Sigmoid colon (tissue), 4 donors: ENCODE measurements at regions not wholly inside any gene's neighbourhood (a gene's known extent, or its start where the extent isn't known, plus 50 kb on each side); places are given as distances from the start of the nearest gene placed in this dataset.

Experiments used
- EP300 ChIP-seq, 4 donors: sonication (generic); formaldehyde crosslinking; IDR thresholded peaks; one replicate each; pipeline ENCODE4 v1.6.1; 2017; ENCODE audit warnings: antibody characterized with exemption in 4 of 4
- TF ChIP-seq, protein P1 (sequence below), 4 experiments: fragments of 450-650 bp in 3 of 4; fragments of 200-600 bp in 1 of 4; IDR thresholded peaks; one replicate each; pipeline ENCODE4 v1.5.1; 2016 to 2019; ENCODE audit warnings: antibody characterized with exemption in 4 of 4, mild to moderate bottlenecking in 3 of 4, moderate library complexity in 2 of 4

DNA sequence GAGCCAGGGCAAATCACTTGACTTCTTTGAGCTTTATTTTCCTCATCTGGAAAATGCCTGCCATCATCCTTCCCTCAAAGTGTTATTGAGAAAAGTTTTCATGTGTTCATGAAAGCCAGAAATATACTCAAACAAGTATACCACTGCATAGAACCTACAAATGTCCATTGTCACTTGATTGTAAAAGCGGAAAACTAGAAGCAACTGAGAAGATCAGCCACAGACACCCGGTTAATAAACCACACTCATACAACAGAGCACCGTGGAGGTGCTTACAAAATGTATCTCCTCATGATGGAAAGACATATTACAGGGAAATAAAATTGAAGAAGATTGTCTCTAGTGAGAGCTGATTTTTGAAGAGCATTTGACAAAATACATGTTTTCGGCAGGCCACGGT, 117.2 kb upstream of the MSX2 start:
- no peak for TF ChIP-seq EP300 (IDR thresholded peaks at IDR 0.05)
- TF ChIP-seq, protein P1, sequence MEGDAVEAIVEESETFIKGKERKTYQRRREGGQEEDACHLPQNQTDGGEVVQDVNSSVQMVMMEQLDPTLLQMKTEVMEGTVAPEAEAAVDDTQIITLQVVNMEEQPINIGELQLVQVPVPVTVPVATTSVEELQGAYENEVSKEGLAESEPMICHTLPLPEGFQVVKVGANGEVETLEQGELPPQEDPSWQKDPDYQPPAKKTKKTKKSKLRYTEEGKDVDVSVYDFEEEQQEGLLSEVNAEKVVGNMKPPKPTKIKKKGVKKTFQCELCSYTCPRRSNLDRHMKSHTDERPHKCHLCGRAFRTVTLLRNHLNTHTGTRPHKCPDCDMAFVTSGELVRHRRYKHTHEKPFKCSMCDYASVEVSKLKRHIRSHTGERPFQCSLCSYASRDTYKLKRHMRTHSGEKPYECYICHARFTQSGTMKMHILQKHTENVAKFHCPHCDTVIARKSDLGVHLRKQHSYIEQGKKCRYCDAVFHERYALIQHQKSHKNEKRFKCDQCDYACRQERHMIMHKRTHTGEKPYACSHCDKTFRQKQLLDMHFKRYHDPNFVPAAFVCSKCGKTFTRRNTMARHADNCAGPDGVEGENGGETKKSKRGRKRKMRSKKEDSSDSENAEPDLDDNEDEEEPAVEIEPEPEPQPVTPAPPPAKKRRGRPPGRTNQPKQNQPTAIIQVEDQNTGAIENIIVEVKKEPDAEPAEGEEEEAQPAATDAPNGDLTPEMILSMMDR (IDR thresholded peaks at IDR 0.05): no peak
